HPDE6-E6E7 (cell line): ENCODE measurements at regions not wholly inside any gene's neighbourhood (a gene's known extent, or its start where the extent isn't known, plus 50 kb on each side); places are given as distances from the start of the nearest gene placed in this dataset.
"Not testable (repeated sequence)": the region's sequence is repeated elsewhere in the genome, so short reads cannot be mapped to it uniquely, and the experiment has no call there.

Experiments
- DNase-seq: peaks from one replicate; pipeline ENCODE4 v3.0.0; 2011; ENCODE audit warnings: missing footprints; ENCODE audit errors: extremely low spot score

- DNase-seq = no peak
Measured at GRCh38 chr3:28575746-28576613, 227.4 kb upstream of the AZI2 start.

GRCh38 chr3:28576614-28577200, 228.1 kb upstream of the AZI2 start:
- no peak for DNase-seq

DNA sequence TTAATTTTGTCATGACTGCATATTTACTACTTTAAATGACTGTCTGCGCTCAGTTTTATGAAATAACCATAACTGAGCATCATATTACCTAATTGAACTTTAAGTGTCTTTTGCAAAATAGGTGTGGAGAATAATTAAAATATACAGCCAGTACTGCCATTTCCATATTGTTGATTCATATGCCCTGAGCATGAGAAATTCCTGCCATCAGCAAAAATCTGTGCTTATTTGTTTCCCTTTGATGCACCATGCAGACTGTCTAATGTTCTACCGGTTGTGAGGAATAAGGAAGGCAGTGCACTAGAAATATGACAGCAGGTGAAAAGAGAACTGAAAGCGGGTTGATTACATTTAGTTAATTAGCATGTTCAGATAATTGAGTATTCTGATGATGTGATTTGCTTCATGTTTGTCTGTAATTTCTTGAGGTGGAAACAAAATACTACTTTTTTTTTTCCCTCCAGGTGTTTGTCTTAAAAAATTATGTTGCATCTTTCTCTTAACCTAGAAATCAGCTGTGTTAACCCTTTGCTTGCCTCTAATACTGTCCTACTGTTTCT, 229.4 kb upstream of the AZI2 start:
- DNase-seq = no peak

GRCh38 chr3:28586325-28586724, 237.7 kb upstream of the AZI2 start:
- DNase-seq = no peak

DNA sequence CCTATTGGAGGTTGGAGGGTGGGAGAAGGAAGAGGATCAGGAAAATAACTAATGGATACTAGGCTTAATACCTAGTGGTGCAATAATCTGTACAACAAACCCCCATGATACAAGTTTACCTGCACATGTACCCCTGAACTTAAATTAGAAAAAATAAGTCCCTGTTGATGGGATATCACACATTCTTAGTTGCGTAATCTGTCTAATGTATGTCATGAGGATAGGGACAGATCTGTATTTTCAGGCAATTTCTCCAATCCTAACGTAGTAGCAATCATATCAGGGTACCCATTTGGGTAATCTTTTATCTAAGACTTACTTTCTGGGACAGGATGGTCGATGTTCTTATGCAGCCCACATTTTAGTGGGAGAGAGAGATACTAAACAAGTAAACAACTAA, 239.1 kb upstream of the AZI2 start:
- DNase-seq = no peak

DNA sequence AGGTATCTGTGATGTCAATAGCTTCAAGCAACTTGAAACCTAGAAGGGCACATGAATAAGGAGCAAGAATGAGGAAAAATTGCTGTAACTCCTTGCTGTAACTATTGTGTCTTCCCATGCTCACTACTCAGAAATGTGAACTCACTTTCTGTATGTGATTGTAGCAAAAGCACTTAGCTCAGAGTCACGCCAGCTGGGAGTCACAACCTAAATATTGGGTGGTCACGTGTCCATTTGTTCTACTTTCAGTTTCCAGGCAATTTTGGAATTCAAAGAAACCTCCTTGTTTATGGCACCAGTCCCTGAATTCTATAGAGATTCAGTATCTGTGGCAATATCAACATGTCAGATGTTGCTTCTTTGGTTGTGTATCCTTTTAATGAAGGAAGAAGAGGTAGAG, 241.6 kb upstream of the AZI2 start:
- DNase-seq = no peak

DNA sequence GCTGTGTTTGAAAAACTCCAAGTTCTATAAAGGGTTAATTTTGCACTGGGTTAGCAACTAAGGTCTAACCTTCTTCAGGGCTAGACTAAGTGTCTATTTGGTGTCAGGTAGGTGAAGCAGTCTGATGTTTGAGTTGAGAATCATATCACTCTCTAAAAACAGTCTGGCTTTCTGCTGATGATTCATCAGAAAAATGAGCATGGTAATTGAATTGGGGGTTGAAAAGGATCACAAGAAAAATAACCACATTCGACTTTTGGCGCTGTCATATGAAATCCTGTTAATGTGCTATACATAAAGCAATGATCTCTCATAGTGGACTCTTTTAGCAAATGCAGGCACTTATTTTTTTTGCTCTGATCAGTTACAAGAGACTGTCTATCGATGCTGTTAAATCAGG, 242.2 kb upstream of the AZI2 start:
- no peak for DNase-seq

- DNase-seq = no peak
Measured at GRCh38 chr3:28595372-28595771, 246.7 kb upstream of the AZI2 start.

DNA sequence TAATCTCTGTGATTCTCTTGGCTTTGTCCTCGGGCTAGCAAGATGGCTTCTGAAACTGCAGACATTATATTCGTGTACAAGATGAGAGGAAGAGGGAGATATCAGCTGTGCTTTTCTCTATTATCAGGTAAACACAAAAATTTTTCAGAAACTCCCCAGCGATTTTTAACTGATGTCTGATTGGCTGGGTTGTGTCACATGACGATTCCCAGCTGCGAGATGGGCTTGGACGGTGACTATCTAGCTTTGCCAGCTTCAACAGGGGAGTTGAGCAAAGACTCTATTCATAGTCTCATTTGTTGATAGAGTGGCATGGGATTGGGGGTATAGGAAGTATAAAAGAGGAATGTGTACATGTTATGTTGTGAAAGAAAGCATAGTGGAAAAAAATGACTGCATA, 248.8 kb upstream of the AZI2 start:
- DNase-seq = no peak

GRCh38 chr3:28598165-28598564, 249.5 kb upstream of the AZI2 start:
- peak; percentile 1 for DNase-seq

- DNase-seq = peak; percentile 1
Measured at GRCh38 chr3:28601291-28601690, 252.7 kb upstream of the AZI2 start.

DNA sequence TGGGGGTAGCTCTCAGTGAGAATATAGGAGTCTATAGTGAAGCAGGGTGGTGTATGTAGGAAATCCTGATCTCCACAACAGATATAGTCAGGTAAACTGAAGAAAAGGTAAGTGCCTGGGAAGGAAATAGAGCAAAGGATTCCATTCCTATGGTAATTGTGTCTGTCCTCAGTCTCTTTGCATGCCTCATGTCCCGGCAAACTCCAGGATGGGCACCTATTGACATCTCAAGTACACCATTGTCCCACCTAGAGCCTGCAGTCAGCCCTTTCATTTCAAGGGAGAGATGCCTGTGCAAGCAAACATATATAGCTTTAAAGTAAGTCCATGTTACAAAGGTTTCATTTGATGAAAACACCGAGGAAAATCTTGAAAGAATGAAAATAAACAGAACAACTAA, 257.7 kb upstream of the AZI2 start:
- DNase-seq = no peak

DNA sequence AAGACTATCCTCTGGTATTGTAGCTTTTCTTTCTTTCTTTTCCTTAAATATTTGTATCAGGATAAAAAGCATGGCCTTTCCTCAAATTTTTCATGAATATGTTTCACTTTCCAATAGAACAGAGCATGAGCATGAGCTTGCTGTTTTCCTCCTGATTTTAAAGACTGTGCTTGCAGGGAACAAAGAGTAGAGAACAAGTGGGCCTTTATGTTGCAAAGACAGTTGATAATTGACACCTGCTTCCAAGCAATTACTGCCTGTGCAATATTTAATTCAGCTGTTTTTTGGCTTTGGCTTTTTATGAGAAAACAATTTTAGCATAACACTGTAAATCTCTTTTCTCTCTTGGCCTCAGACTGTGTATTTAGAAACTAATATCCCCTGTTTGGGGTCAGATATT, 263.6 kb upstream of the AZI2 start:
- DNase-seq = no peak

GRCh38 chr3:28613511-28614106, 265.0 kb upstream of the AZI2 start:
- no peak for DNase-seq

- DNase-seq = no peak
Measured at GRCh38 chr3:28615071-28615470, 266.4 kb upstream of the AZI2 start.

GRCh38 chr3:28615971-28616370, 267.3 kb upstream of the AZI2 start:
- no peak for DNase-seq

DNA sequence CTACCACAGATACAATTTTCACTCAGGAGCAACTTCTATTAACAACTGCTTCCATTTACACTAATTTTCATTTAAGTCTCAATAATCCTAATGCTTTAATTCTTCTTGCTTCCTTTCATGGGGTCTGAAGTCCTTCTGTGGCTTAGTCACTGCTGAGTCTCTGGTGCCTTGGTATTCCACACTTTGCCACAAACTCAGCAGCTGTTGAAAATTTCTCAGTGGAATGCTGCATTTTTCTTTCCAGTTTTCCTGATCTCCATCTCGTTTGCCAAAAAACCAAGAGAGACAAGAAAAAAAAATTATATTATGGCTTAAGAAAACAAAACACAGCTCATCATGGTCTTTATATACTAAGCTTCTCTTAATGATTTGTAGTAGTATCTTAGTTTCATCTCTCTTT, 269.2 kb upstream of the AZI2 start:
- no peak for DNase-seq

DNA sequence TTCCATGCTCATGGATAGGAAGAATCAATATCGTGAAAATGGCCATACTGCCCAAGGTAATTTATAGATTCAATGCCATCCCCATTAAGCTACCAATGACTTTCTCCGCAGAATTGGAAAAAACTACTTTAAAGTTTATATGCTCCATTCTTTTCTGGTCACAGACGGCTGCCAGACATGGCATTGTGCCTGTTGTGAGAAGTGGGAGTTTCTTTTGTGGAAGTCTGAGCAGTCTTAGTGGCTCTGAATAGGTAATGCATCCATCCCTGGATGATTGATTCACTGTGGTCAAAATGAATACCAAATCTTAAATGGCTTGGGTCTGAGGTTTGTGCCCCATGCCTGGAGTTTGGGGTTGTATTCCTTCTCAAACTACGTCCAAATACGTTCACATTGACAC, 274.5 kb upstream of the AZI2 start:
- DNase-seq = no peak

GRCh38 chr3:28624084-28624483, 275.5 kb upstream of the AZI2 start:
- DNase-seq = no peak

GRCh38 chr3:28627843-28628242, 279.2 kb upstream of the AZI2 start:
- DNase-seq = not testable (repeated sequence)

DNA sequence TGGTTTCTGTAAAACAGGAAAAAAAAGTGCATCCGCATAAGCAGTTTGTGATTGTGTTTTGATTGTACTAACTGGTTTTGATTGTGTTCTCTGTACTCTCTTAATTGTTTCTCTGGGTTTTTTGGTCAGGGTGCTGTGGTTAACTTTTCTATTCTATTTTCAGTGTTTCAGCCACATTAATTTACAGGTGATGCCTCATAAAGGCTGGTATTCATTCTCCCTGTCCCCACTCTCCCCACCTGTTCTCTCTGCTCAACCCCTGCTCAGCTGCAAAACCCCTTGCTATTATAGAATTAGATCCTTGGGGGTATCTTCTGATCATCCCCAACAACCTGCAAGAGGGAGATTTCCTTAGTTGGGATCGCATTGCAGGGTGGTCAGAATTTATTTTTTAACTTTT, 285.4 kb upstream of the AZI2 start:
- DNase-seq = no peak

DNA sequence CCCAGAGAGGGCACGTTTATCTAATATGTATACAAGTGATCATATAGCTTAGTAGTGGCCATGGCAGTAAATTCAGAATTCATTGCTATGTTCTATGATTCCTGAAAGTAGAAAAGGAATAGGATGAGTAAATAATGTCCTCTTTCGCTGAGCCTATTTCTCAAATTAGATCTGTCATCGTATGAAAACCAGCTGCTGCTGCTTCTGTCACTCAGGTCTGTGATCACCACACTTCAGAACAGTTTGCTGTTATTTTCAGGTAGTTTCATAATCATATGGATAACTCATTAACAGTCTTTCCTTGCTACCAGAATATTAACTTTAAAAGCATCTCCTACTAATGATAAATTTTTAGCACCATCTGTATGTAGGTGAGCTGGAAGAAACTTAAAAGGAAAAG, 289.1 kb upstream of the AZI2 start:
- no peak for DNase-seq

DNA sequence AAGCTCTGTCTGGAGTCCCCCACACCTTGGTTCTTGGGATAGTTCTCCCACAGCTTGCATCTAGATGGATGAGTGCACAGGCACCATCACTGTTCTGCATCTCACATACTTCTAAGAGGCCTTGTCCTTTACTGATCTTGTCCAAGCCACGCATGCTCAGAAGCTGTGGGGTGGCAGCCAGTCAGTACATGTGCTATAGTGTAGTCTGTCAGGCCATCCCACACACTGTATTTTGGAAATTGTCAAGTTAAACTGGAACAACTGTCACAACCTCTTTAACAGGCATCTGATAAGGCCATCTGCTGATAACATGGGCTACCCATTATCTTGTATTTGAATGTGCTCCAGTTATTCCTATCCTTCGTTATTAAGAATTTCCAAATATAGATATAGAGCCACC, 296.5 kb upstream of the AZI2 start:
- no peak for DNase-seq
